ENCODE measurements at regions not wholly inside any gene's neighbourhood (a gene's known extent, or its start where the extent isn't known, plus 50 kb on each side); places are given as distances from the start of the nearest gene placed in this dataset.
"Not testable (repeated sequence)": the region's sequence is repeated elsewhere in the genome, so short reads cannot be mapped to it uniquely, and the experiment has no call there.

DNA sequence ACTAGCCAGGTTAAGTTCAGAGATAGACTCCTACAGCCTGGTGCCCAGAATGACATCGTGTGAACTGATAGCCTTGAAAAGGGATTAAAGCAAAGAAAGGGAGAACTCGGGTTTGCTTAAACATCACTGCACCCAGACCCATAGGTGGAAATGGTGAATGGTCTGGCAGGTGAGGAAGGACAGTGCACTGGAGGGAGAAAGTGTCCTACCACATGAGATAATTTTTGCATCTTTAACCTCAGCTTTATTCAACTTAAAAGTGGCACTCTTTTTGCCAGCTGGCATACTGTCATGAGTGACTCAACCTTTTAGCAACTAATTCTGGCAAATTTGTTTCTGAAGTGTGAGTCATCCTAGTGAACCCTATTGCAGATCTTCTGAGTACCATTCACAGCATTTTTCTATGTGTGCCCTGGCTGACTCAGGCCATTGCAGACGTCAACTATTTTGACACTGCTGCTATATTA is 53.0 kb upstream of the DAPP1 start:
- no peak for DNase-seq (ENCODE audit: low spot score)

DNA sequence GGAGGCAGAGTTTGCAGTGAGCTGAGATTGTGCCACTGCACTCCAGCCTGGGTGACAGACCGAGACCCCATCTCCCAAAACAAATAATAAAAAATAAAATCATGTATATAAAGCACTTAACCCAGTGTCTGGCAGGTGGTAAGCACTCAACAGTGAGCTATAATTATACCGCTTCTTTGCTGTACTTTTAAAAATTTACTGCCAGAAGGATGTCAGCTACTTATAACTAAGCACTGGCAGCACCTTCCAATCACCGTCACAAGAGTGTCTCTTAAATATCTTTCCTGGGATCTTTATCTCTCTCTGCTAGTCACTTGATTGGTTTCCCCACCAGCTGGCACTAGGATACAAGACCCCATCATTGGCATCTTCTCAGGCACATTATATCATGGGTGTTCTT is 53.9 kb upstream of the DAPP1 start:
- DNase-seq (ENCODE audit: low spot score), result no peak

DNA sequence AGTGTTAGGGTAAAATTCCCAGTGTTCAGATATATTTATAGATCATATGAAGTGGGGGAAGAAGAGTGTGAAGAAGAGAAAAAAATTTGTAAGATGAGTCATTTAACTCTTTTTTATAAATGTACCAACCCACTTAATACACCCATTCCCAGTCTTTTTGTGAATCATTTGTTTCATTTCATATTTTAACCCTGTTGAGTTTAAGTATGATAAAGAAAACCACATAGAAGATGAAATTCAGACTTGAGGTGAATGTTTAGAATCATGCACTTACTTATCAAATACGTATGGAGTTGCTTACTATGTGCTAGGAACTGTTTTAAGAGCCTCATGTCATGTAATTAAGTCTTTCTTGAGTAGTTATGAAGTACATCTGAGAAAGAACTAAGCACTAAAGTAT is 56.6 kb upstream of the DAPP1 start:
- DNase-seq (ENCODE audit: low spot score), result no peak

DNA sequence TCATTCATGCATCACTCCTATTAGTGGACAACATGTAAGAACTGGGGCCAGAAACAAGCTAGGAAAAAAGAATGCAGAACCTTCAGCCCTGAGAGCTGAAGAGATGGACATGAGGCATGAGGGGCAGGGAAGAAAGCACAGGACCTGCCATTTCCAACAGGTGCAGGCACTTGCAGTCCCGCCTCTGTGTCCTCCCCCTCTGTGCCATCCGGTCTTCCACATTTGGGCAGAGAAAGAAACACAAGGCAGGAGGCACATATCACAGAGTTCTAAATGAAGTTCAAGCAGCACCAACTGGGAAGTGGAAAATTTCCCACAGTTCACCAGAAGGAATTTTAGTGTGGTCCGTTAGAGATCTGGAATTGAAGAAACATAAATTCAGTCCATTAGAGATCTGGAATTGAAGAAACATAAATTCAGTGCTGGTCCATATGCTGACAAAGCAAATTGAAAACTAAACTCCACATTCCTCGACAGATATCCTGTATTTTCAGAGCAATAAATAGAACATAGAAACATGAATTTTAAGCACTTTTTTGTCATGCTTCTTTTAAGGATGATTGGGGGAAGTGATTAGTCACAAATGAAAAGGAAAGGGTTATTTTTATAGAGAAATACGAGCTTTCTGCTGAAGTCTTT is 57.2 kb upstream of the DAPP1 start:
- DNase-seq (ENCODE audit: low spot score), result no peak

DNA sequence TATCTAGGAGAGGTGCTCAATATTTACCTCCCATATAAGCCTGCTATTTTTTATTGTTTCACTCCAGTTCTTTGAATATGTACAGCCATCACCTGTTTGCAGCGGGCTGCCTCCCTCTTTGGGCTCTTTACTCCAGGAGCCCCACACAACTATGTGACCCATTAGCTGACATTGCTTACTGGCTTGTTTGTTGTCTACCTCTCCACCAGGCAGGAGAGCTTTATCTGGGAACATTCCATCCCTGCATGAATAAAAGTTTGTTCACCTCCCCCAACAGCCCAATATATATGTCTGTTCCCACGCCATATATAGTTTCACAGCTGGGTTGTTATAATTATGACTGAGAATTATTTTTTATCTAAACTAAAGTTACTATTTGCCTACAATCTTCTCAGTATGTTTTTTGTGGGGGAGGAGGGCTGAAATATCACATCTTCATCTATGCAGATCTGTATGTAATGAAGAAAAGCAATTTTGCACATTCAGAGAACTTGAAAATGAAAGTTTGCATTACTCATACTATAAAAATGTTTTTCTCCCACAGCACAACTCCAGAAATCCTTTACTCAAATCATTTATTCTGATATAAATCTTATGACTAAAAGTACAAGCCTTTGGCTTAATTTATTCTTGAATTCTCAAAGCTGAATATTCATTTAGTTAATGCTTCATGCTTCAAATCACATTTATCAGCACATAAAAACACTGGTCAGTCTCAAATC is 61.2 kb upstream of the DAPP1 start:
- no peak for DNase-seq (ENCODE audit: low spot score)

DNA sequence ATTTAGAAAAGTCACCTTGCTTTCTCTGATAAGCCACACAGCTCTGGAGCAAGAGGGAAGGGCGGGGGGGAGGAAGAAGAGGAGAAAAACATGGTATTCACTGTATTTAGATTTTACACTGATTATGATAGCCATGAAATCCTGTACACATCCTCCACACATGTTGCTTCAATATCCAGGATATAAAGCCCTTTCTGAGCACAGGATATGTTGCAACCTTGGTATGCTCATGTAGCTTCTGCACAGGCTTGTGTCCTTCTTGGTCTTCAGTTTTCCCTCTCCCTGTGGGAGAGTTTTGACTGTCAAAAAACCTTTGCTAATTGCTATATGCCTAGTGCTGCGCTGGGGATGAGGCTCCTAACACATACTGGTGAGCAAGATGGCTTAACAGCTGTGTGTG is 61.9 kb upstream of the DAPP1 start:
- no peak for DNase-seq (ENCODE audit: low spot score)

DNA sequence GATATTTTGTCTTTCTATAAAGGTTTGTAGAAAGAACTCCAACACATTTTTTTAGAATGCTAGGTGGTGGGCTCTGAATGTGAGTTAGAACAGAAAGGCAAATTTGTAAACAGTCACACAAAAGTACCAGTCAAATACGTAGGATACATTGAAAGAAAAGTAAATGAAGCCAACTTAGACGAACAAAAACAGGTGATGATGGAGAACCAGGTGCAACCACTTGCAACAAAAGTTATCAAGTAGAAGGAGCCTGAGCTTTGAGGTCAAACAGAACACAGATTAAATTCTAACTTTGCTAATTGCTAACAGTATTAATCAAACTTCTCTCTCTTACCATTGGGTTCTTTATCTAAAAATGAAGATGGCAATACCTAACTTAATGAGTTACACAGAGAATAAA is 62.7 kb upstream of the DAPP1 start:
- no peak for DNase-seq (ENCODE audit: low spot score)

DNA sequence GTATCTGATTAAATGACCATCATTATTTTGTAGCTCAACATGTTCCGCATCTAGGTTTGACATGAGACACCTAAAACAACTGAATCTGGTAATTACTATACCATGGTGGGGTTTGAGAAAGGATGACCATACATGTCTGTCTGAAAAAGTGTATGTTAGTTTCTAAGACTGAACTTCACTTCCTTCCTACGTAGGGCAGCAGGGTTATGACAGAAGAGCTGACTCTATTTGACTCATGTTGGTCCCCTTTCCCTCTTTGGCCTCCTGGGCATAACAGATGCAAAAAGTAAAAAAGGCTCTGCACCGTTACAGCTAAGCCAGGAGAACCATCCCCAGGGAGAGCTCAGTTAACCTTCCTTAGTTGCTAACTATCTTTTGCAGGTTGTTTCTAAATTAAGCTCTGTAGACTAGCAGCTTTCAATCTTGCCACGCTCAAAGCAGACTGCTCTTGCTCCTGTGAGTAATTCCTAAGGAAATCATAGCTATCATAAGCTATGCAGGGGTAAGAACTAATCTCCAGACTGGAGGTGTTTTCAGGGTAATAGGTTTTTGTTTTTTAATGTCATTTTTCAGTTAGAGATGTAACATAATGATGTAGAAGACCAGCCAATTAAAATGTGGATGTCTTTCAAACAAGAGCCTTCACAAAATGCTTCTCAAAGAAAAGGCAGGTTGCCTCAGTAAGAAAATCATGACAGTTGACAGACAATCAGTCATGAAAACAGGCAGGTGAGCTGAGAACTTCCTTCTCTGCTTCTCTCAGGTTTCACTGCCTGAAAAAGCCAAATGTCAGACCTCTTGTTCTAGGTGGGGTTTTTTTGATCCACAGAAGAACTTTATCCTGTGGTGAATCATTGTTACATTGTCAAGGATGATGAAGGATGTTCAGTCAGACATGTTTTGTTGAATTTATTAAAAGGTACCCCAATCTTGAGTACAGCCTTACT is 66.9 kb upstream of the DAPP1 start:
- no peak for DNase-seq (ENCODE audit: low spot score)

DNA sequence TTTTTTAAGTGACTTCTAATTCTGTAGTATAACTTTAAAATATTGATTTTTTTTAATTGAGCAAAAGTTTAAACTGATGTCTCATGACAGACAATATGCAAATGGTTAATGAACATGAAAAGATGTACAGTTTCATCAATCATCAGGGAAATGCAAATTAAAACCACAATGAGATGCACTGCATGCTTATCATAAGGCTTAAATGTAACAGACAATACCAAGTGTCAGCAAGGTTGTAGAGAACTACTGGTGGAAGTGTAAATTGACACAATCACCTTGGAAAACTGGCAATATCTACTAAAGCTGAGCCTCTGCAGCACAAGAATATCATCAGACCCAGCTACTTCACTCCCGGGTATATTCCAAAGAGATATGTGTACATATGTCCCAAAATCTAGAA is 70.2 kb upstream of the DAPP1 start:
- DNase-seq (ENCODE audit: low spot score), result no peak

DNA sequence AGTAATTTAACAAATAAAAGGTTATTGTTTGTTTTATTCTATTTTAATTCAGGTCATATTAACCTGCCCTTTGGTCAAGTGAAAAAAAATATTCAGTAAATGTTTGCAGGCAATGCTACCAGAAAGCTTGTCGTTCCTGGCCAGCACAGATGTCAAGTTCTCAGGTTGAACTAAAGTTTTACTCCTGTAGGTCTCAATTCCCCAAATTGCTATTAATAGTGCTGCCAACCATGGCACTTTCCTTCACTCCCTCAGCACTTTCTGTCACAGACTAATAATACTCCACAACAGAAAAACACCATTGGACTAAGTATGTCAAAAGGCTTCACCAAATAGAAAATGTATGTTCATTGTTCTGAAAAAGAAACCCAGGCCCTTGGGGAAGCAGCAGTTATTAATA is 79.2 kb upstream of the C4orf54 start:
- DNase-seq (ENCODE audit: low spot score), result no peak

DNA sequence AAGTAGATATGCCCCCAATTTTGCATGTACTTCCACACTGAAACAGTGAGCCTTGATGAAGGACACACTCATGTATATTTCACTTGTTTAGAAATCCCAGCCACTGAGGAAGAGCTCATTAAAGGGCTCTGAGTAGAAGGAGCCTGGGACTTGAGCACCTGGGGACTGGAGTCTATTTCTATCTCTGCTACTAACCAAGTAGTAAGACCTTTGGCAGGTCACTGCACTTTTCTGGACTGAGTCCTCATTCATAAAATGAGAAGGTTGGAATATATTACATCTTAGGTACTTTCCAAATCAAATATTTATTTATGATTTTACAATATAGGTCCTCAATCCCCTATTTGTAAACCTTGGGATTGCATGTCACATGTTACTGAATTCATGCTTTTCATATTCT is 78.2 kb upstream of the C4orf54 start:
- DNase-seq (ENCODE audit: low spot score), result no peak

DNA sequence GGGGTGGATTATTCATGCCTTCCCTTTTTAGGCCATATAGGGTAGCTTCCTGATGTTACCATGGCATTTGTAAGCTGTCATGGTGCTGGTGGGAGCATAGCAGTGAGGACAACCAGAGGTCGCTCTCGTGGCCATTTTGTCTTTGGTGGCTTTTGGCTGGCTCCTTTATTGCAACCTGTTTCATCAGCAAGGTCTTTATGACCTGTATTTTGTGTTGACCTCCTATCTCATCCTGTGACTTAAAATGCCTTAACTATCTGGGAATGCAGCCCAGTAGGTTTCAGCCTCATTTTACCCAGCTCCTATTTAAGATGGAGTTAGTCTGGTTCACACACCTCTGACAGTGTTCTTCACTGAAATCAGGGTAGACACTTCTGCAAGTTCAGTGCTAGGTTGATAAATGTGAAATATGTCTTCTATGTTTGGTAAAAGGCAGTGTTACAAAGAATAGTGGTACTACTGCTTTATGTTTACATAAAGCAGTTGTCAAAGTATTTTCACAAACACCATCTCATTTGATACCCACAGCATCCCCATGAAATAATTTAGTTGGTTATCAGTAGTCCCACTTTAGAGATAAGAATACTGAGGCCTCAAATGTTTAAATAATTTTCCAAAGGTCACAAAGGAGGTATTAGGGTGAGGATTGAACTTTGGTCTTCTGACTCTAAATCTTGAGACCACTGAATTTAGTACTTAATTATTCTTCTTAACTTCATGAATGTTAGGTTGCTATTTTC is 77.1 kb upstream of the C4orf54 start:
- no peak for DNase-seq (ENCODE audit: low spot score)

DNA sequence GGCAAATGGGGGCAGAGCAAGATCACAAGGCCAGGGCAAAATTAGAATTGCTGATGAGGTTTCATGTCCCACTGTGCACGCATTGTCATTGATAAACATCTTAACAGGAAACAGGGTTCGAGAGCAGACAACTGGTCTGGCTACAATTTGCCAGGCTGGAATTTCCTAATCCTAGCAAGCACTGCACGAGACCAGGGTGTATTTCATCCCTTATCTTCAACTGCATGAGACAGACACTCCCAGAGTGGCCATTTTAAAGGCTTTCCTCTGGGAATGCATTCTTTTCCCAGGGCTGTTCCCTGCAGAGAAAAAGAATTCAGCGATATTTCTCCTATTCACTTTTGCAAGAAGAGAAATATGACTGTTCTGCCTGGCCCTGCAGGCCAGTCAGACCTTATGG is 75.8 kb upstream of the C4orf54 start:
- DNase-seq (ENCODE audit: low spot score), result not testable (repeated sequence)

DNA sequence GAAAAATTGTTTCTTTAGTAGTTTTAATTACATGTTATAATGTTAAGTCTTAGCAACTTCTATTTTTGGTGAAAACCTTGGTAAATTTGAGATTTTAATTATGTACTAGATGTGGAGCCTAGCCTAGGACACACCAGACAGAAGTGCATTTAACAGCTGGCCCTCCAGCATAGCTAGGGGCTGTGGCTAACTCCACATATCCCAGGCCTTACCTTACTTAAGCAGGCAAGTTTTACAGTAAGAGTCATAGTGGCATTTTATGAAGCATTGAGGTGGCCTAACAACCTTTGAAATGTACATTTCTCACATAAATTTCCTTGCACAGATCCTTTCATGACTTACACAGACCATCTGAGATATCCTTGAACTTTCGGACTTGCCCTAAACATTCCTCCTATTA is 71.6 kb upstream of the C4orf54 start:
- no peak for DNase-seq (ENCODE audit: low spot score)

DNA sequence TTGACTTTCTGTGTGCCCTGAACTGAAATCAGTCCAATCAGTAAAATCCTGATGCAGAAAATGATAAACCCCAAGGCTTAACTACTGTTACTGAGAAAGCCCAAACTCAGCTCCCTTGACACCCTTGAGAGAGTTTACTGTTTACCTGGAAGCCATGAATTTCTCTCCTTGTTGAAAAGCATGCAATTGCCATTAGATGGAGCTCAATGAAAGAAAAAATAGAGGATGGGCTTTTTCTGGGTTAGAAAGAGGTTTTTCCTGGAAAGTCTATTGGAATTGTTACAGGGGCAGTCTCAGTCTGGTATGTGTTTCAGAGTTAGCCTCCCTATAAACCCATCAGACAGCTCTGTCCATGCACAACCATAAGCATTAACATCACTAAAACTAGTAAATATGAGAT is 66.4 kb upstream of the C4orf54 start:
- DNase-seq (ENCODE audit: low spot score), result peak; percentile 19

DNA sequence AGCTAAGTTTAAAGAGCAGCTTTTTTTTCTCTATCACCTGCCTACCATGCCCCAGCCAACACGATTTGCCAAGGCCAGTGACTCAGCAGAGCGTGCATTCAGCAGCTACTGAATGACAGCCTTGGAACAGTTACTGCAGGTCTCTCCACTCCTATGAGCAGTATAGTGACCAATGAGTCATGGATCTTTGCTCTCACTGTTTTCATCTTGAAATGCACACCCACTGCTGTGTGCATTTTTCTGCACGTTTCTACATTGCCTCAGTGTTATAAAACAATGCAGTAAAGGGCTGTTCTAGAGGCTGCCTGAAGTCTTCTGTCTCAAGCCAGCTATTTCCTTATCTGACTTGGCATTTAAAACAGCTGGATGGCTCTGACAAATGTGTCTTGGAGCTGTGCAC is 66.0 kb upstream of the C4orf54 start:
- peak; percentile 37 for DNase-seq (ENCODE audit: low spot score)

DNA sequence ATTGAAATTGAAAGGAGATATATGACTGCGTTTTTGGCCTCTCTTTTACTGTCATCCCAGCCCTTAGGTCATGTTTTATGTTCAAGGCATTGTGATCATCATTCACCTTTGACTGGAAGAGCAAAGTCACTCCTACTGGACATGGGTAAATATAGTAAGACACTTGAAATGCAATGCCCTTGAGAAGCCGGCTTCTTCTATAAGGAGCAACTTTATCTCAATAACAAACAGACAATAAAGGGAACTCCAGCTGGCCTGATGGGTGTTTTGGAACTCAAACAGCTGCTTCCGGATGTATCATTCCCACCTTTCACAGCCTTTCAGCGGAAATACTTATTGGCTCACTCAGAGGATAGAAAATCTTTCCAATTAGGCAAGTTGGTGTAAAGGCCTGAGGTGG is 65.1 kb upstream of the C4orf54 start:
- DNase-seq (ENCODE audit: low spot score), result no peak

DNA sequence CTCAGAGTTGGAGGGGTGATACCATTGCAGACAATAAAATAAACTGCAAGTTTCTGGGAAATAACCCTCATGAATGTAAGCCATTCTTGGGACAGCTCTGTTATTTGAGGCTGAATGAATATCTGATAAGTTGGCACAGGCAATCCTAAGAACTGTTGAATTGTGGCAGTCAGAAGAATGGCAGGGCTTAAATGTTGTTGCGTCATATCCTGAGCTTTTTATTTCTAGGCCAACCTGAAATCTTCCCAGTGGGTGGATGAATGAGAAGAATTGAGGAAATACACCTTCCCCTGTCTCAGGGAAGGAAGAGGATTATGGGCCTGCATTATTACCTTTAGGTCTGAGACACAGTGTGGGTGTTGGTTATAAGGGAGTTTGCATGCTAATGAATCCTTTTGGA is 64.4 kb upstream of the C4orf54 start:
- no peak for DNase-seq (ENCODE audit: low spot score)

DNA sequence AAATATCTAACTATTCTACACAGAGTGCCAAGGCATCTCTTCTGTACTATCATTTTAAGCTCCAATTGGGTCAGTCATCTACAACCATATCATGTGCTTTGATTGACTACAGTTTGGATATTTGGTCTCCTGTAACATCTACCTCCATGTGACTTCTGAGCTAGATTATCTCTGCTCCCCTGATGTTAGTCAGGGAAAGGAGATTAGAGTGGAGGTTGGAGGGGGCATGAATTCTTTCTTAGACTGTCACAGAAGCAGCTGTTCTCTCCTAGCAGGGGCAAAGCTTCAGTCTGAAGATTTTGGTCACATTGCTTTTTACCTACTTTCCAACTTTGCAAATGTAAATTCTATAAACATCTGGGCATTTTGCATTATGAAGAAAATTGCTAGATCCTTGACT is 62.6 kb upstream of the C4orf54 start:
- no peak for DNase-seq (ENCODE audit: low spot score)

DNA sequence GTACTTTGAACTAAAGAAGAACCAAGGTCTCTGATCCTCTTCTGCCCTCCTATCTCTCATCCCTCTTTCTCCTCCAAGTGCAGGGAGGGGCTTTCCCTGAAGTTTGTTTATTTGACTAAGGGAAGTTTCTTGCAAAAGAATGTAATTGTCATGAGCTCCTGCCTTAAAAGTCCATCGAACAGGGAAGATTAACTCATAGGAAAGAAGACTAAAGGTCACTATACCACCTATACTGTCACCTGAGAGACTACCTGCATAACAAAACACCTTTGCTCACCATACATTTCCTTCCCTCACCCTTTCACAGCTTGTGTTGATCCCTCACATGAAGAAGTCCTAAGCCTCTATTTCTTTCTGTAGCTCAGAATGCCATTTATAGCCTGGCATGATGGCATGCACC is 59.4 kb upstream of the C4orf54 start:
- no peak for DNase-seq (ENCODE audit: low spot score)

DNA sequence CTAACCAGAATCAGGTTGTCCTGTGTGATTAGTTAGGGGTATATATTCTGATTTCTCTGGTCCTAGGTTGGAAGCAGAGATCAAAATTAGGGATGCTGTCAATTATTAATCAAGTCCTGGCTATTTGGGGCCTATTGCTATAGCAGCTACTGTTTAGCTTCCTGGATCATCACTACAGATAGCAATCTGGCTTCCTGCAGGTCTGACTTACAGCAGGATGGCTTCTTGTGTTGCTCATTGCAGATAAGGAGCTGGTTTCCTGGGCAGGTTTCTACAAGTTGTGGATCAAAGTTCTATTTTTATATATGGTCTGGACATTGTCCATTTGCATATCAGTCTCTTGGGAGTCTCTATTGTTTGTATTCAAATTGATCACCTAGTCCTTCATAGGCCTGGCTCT is 57.7 kb upstream of the C4orf54 start:
- DNase-seq (ENCODE audit: low spot score), result no peak

DNA sequence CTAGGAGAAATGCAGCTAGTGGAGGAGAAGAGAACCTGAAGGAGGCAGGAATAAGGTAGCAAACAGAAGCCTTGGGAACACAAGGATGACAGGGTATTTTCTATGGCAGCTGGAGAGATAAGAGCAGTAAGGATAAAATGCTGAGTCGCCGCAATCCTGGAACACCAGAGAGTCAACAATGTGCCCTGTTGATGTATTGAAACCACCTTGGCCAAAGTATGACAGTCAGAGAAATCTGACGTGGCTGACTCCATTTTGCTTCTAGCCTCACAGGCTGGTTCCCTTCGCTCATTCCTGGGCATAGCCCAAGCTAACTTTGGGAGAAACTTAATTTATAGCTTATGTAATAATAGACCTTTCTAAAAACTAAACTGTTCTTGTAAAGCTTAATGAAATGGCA is 56.6 kb upstream of the C4orf54 start:
- no peak for DNase-seq (ENCODE audit: low spot score)

Data from umbilical cord (tissue), 1 donor.